Astrocyte of the hippocampus (primary cell): ENCODE measurements at regions not wholly inside any gene's neighbourhood (a gene's known extent, or its start where the extent isn't known, plus 50 kb on each side); places are given as distances from the start of the nearest gene placed in this dataset.
"Not testable (repeated sequence)": the region's sequence is repeated elsewhere in the genome, so short reads cannot be mapped to it uniquely, and the experiment has no call there.

Source experiments
- DNase-seq: peaks from one replicate; pipeline ENCODE4 v3.0.0; 2011; ENCODE audit warnings: low read depth, low spot score

DNA sequence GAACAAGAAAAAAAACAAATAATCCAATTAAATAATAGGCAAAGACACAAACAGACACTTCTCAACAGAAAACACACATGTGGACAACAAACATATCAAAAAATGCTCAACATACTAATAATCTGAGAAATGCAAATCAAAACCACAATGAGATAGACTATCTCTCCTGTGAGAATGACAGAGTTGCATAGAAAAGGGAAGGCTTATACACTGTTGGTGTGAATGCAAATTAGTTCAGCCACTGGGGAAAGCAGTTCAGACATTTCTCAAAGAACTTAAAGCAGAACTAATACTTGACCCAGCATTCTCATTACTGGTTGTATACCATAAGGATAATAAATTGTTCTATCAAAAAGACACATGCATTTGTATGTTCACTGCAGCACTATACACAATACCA, 637.8 kb upstream of the LUZP2 start:
- DNase-seq, result no peak

DNA sequence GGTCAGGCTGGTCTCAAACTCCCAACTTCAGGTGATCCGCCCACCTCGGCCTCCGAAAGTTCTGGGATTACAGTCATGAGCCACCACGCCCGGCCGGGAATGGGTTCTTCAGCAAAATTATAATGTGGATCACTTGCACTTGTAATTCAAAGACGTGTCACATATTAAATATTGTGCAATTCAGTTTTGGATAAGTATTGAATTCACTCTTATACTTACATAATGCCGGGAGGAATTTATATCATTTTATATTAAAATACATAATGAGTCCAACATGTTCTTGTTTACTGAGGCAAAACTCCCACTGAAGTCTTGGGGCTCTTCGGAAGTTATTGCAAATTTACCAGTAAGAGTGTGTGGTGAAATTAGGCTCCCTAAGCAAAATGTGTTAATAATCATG, 635.2 kb upstream of the LUZP2 start:
- DNase-seq, result no peak

DNA sequence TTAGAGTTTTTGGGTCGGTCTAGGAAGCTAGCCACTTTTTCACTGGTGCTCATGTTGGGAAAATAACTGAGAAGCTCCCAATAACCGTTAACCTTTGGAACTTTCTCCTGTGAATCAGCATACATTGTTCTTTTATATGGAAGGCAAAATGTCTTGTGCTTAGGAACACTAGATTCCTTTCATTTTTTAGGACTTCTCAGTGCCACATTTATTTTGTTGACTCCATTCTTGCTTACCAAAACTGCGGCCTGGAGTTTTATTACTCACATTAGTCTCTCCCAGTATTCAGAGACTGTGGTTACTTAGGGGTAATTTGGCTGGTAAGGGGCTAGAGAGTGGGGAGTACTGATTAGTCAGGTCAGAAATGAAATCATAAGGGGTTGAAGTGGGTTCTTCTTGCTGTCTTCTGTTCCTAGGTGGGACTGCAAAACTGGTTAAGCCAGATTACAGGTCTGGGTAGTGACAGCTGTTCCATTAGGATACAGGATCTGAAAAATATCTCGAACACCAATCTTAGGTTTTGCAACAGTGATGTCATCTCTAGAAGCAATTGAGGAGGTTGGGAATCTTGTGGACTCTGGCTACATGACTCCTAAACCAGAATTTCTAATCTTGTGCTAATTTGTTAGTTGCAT, 631.4 kb upstream of the LUZP2 start:
- peak; percentile 35 for DNase-seq

DNA sequence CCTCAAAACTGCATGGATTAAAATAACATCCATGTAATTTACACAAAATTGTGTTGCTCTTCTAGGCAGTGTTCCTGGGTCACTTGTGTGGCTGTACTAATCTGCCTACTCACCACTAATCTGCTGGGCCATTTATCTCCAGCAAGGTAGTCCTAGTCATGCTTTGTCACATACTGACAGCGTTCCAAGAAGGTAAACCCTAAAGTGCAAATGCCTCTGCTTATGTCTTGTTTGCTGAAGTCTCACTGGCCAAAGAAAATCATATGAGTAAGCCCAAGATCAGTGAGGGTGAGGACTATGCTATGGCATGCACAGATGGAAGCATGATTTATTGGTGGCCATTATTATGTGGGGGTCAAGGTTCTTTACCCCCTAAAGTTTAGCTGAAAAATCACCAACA, 630.2 kb upstream of the LUZP2 start:
- peak; percentile 2 for DNase-seq

DNA sequence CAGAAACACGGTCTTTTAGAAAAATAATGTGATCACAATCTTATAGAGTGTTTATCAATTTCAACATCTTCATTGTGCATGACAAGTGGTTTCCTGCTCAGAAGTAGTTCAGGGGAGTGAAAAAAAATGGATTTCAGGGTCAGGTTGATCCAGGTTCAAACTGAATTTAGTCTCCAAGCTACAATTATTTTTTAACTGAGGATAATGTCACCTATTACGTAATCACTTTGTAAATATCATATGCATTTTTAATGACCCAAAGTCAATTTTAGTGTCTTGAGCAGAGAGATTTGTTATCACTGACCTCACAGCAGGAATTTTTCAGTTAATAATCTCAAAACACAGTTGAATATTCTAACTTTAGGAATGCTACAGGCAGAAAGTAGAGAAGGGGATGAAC, 627.2 kb upstream of the LUZP2 start:
- DNase-seq, result no peak

DNA sequence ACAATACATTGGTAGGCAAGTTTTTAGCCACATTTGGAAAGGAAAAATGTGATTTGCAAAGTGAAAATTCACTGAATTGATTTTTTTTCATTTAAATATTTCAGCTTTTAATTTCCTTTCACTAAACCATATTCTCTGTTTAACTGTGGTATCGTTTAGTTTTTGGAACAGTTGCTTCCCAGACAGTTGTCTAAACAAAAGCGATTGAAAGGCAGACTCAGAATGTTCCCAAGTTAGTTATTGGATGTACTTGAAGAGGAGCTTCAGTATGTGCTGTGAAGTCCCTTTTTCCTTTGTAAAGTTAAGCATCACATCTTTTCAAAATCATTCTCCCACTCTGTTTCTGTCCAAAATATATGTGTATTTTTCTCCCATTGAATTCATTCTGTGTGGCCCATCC, 623.4 kb upstream of the LUZP2 start:
- DNase-seq, result no peak

DNA sequence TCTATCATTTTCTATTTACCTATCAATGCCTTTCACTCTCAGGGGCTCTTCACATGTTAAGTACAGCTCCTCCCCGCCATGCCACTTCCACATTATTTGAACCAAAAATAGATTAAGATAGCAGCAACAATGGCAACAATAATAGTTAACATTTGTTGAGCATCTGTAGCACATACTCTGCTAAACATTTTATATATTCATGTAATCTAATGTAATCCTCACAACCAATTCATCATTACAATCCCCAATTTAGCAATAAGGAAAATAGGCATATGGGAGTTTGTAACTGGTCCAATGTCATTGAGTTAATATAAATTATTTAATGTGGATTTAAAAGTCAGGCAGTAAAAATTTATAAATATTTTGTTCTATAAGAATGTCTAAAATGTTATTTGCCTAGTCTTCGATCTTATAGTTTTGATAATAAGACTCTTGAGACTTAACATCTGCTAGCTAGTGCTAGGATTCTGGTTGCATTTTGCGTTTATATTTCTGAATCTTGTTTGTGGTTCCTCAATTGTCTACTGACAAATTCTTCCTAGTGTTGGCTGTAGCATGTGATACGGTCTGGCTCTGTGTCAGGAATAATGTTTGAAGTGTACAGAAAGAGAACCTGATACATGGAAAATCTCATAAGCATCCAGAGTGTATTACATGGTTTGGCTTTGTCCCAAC, 621.5 kb upstream of the LUZP2 start:
- DNase-seq, result no peak

DNA sequence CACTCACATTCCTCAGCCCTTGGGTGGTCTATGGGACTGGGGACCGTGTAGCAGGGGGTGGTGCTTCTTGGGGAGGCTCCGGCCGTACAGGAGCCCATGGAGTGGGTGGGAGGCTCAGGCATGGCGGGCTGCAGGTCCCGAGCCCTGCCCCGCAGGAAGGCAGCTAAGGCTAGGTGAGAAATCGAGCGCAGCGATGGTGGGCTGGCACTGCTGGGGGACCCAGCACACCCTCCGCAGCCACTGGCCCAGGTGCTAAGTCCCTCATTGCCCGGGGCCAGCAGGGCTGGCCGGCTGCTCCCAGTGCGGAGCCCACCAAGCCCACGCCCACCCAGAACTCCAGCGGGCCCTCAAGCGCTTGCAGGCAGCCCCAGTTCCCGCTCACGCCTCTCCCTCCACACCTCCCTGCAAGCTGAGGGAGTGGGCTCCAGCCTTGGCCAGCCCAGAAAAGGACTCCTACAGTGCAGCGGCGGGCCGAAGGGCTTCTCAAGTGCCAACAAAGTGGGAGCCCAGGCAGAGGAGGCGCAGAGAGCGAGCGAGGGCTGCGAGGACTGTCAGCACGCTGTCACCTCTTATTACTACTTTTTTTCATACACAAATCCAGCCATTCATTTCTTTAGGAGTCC, 613.3 kb upstream of the LUZP2 start:
- not testable (repeated sequence) for DNase-seq

DNA sequence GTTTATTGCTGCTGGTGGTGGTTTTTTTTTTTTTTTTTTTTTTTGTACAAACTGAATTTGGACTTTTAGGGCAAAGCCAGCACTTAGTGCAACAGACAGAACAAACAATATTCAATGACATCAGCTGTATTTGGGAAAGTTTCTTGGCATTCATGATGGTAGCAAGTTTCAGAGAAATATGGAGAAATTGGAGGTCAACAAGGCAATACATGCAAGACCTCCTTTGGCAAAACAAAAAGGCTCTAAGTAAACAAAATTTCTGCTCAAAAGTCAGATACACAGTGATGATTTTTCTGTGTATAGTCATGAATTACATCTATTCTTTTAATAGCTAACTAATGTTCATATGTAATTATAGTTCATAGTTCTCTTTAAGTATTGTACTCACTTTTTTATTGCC, 612.5 kb upstream of the LUZP2 start:
- DNase-seq, result no peak

DNA sequence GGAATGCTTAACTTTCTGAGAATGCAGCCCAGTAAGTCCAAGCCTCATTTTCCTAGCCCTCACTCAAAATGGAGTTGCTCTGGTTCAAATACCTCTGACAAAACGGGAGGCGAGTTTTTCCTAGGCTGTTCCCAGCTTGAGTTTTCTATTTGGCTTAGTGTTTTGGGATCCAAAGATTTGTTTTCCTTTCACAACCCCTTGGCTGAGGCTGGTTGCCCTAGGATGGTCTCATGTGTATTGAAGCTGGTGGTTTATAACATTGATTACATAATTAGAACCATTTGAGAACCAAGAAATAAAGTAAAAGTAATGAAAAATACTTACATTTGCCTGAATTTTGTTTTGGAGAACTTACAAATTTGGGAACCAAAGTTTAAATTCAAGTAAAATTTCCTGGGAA, 611.1 kb upstream of the LUZP2 start:
- no peak for DNase-seq

DNA sequence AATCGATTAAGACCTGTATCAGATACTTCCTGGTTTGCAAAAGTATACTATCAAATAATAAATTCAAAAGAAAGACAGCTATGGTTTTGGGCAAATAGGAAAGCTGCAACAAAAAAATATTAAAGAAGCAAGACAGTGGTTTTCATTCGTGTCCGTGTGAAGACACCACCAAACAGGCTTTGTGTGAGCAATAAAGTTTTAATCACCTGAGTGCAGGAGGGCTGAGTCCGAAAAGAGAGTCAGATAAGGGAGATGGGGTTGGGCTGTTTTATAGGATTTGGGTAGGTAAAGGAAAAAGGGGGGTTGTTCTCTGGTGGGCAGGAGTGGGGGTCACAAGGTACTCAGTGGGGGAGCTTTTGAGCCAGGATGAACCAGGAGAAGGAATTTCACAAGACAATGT, 609.7 kb upstream of the LUZP2 start:
- DNase-seq, result not testable (repeated sequence)

DNA sequence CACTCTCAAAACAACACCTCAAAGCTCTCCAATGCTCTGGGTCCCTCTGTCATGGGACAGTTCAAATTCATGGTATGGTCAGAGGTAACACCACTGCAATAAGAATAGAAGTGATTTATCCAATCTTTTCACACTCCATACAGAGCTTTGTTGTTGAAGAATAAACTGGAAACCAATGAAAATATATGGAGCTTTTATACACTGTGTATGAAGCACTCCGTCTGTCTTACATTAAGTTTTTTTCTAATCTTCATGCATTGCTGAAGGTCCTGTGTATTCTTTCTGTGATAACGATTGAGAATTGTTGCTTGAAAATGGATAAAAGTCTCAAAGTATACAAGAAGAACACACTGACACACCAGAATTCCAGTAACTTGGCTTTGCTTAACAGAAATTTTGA, 603.7 kb upstream of the LUZP2 start:
- DNase-seq, result no peak

DNA sequence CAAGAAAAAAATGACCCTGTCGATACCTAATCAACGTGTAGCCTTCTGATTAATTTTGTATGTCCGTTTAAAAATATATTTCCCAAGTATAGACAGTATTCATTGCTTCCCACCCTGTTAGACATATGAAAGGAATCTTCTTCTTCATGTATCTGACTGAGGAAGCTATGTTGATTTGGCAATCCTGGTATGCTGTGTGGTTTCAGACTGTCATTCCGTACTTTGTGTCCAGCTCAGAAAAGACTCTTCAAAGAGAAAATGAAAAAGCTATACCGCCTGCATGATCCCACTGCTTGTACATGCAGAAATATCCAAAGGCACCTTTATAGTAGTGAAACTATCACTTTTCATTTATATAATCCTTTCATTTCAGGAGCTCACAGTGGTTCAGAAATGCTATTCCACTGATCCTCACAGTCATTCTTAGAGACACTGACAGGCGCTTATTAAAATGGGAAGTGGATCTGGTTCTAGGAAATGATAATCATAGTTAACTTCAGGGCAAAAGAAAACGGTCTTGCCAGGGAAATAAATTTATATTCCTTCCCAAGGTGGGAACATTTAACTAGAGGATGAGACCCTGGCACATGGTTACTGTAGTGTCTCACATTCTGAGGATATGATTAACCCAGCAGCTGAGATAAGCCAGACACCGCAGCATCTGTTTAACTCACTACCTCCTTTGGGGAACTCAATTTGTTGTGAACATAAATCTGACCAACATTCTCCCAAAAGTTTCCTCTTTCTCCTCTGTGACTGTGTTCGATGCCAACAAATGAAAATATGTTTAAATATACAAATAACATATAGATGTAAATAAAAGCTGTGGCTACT, 599.2 kb upstream of the LUZP2 start:
- DNase-seq, result peak; percentile 53

DNA sequence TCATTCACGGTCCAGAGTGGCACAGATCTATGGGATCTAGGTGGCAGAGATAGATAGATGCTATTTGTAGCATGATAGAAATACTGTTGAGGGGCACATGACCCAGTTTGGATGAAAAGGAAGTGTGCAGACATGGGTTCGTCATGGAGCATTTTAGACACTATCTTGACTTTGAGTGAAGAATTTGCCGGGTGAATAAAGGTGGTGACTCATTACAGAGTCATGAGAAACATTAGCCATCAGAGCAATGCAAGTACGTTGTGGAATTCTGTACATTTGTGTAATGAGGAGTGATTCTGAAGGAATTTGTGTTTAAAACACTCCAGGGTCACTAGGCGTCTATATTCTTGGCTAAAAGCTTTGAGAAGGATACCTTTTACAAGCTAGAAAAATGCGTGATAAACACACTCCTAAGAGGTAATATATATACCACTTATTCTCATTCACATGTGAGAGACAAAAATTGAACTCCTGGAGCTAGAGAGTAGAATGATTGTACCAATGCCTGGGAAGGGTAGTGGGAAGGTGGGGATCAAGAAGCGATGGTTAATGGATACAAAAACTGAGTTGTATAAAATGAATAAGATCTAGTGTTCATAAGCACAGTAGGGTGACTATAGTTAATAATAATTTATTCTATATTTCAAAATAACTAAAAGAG, 593.7 kb upstream of the LUZP2 start:
- peak; percentile 87 for DNase-seq

DNA sequence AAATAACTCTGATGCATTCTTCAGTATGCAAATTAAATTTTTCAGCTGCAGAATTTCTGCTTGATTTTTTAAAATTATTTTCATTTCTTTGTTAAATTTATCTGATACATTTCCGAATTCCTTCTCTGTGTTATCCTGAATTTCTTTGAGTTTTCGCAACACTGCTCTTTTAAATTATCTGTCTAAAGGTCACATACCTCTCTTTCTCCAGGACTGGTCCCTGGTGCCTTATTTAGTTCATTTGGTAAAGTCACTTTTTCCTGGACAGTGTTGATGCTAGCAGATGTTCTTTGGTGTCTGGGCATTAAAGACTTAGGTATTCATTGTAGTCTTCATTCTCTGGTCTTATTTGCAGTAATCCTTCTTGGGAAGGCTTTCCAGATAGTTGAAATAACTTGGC, 577.4 kb upstream of the LUZP2 start:
- DNase-seq, result no peak

DNA sequence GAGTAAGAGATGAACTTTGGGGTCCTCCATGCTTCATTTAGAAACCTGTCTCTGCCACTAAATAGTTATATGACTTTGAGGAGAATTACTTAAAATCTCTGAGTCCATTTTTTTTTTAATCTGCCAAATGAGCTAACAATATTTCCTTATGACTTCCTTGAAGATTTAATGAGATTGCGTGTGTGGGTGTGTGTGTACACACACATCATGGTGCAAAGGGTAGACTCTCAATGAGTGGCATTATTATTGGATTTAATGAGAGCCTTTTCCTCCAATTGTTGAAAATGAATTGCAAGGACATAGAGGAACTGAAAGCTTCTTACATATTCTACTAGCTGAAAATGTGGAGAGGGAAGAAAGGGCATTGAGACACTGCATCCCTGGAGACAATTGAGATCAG, 573.5 kb upstream of the LUZP2 start:
- DNase-seq, result no peak

DNA sequence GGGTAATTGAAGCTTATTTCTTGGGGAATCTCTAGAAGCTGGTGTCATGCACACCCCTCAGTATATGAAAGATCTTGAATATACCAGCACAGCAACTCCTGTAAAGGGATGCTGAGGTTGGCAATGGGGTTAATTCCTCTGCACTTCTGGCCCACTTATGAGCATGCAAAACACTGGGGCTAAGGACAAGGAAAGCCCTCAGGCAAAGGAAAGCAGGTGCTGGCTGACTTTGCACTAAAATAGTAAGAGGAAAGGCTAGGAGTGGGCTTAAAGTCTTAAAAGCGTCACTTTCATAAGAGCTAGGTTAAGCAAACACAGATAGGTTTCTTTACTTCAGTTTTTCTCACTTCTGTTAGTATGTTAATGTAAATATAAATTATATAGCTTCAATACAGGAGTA, 572.6 kb upstream of the LUZP2 start:
- DNase-seq, result no peak

DNA sequence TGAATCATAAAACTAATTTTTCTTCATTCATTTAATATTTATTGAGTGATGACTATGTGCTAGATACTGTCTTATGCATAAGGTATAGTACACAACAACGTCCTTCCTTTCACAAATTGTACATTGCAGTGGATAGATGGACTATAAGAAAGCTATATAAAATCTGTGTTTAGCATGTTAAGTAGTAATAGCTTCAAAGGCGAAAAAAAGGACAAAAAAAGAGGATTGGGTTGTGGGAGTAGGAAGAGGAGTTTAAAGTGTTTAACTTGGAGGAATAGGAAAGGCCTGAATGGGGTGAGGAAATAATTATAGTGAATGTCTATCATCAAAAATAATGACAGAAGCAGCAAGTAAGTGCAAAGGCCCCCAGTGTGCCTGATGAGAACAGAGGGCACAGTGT, 565.4 kb upstream of the LUZP2 start:
- no peak for DNase-seq

DNA sequence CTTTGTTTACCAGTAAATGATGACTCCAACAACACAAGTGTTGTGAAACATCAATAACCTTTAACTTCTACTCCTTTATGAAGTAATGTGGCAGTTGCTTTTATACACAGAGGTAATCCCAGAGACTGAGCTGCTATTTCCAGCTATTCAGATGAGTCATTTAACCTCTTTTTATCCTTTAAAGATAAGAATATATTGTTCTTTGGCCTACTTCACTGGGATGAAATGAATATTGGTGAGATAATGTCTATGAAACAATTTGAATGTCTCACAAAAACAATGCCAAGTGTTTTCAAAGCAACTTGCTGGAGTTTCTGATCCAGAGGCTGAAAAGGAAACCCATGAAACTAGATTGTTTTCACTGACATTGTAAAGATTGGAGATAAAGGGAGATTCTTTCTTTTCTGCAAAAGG, 564.4 kb upstream of the LUZP2 start:
- DNase-seq, result peak; percentile 30

DNA sequence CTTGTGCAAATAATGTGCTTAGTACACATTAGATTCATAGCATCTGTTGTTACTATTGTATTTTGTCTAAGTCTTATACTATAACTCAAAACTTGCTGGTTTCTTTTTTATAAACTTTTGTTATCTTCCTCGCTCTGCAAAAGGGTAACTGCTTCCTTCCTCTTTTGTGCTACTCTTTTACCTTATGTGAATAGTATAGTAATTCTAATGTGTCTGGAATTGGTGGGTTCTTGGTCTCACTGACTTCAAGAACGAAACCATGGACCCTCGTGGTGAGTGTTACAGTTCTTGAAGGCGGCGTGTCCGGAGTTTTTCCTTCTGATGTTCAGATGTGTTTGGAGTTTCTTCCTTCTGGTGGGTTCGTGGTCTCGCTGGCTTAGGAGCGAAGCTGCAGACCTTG, 563.1 kb upstream of the LUZP2 start:
- DNase-seq, result no peak

DNA sequence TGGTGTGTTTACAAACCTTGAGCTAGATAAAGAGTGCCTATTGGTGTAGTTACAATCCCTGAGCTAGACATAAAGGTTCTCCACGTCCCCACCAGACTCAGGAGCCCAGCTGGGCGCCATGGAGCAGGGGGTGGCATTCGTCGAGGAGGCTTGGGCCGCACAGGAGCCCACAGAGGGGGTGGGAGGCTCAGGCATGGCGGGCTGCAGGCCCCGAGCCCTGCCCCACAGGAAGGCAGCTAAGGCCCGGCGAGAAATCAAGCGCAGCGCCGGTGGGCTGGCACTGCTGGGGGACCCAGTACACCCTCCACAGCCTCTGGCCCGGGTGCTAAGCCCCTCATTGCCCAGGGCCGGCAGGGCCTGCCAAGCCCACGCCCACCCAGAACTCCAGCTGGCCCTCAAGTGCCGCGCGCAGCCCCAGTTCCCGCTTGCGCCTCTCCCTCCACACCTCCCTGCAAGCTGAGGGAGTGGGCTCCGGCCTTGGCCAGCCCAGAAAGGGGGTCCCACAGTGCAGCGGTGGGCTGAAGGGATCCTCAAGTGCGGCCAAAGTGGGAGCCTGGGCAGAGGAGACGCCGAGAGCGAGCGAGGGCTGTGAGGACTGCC, 562.1 kb upstream of the LUZP2 start:
- DNase-seq, result not testable (repeated sequence)
